A549 (cell line): ENCODE measurements at regions not wholly inside any gene's neighbourhood (a gene's known extent, or its start where the extent isn't known, plus 50 kb on each side); places are given as distances from the start of the nearest gene placed in this dataset.

Experiments
- BHLHE40 ChIP-seq: IDR thresholded peaks from 2 replicates; pipeline ENCODE4 v1.6.1; 2012; ENCODE audit warnings: low read depth, low read length, inconsistent platforms
- CHD2 ChIP-seq: fragments of 150-350 bp; IDR thresholded peaks from 2 replicates; pipeline ENCODE4 v1.6.1; 2014; ENCODE audit warnings: low read length; ENCODE audit not compliant: partially characterized antibody
- ELK1 ChIP-seq: fragments of 150-350 bp; IDR thresholded peaks from 2 replicates; pipeline ENCODE4 v1.6.1; 2014; ENCODE audit warnings: low read depth, mild to moderate bottlenecking, low read length
- EP300 ChIP-seq, 2 experiments: fragments of >200 bp; sonication (Bioruptor Twin); formaldehyde crosslinking; IDR thresholded peaks; 2 replicates in 1 of 2; 3 replicates in 1 of 2; pipeline ENCODE4 v1.6.1; 2016 to 2017
- HDAC2 ChIP-seq: fragments of 200-600 bp; sonication (generic); IDR thresholded peaks from 2 replicates; pipeline ENCODE4 v1.6.1; 2016
- MAX ChIP-seq: IDR thresholded peaks from 2 replicates; pipeline ENCODE4 v1.6.1; 2012
- MAZ ChIP-seq: fragments of 150-350 bp; IDR thresholded peaks from 2 replicates; pipeline ENCODE4 v1.6.1; 2014; ENCODE audit warnings: antibody characterized with exemption, low read depth, low read length, borderline replicate concordance
- NR3C1 ChIP-seq: fragments of >200 bp; sonication (Bioruptor Twin); formaldehyde crosslinking; IDR thresholded peaks from 3 replicates; pipeline ENCODE4 v1.6.1; 2017
- POLR2A ChIP-seq: IDR thresholded peaks from 2 replicates; pipeline ENCODE4 v1.6.1; 2012; ENCODE audit warnings: mild to moderate bottlenecking, low read length
- SMC3 ChIP-seq: fragments of >200 bp; sonication (Bioruptor Twin); formaldehyde crosslinking; IDR thresholded peaks from 3 replicates; pipeline ENCODE4 v1.6.1; 2018; ENCODE audit warnings: inconsistent platforms
- TP53 ChIP-seq: fragments of 250-450 bp; sonication (Bioruptor Pico); IDR thresholded peaks from 2 replicates; pipeline ENCODE4 v1.5.0; 2021; ENCODE audit warnings: mild to moderate bottlenecking, moderate library complexity
- TF ChIP-seq, protein P1 (sequence below): fragments of >200 bp; sonication (Bioruptor Twin); formaldehyde crosslinking; IDR thresholded peaks from 3 replicates; pipeline ENCODE4 v1.5.1; 2016
- TF ChIP-seq, protein P2 (sequence below): fragments of 250-450 bp; sonication (Bioruptor Pico); IDR thresholded peaks from 2 replicates; pipeline ENCODE4 v1.5.0; 2021; ENCODE audit warnings: mild to moderate bottlenecking, moderate library complexity, borderline replicate concordance

- no peak for TF ChIP-seq TP53 (CRISPR knock-in tag)
- TF ChIP-seq EP300 (IDR thresholded peaks at IDR 0.05): no peak
- TF ChIP-seq ELK1: no peak
- TF ChIP-seq, protein P1, sequence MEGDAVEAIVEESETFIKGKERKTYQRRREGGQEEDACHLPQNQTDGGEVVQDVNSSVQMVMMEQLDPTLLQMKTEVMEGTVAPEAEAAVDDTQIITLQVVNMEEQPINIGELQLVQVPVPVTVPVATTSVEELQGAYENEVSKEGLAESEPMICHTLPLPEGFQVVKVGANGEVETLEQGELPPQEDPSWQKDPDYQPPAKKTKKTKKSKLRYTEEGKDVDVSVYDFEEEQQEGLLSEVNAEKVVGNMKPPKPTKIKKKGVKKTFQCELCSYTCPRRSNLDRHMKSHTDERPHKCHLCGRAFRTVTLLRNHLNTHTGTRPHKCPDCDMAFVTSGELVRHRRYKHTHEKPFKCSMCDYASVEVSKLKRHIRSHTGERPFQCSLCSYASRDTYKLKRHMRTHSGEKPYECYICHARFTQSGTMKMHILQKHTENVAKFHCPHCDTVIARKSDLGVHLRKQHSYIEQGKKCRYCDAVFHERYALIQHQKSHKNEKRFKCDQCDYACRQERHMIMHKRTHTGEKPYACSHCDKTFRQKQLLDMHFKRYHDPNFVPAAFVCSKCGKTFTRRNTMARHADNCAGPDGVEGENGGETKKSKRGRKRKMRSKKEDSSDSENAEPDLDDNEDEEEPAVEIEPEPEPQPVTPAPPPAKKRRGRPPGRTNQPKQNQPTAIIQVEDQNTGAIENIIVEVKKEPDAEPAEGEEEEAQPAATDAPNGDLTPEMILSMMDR: no peak
- TF ChIP-seq BHLHE40: no peak
- no peak for TF ChIP-seq NR3C1
- no peak for TF ChIP-seq MAZ
- TF ChIP-seq SMC3: no peak
- no peak for TF ChIP-seq POLR2A
- no peak for TF ChIP-seq CHD2
- no peak for TF ChIP-seq MAX
- TF ChIP-seq, protein P2, sequence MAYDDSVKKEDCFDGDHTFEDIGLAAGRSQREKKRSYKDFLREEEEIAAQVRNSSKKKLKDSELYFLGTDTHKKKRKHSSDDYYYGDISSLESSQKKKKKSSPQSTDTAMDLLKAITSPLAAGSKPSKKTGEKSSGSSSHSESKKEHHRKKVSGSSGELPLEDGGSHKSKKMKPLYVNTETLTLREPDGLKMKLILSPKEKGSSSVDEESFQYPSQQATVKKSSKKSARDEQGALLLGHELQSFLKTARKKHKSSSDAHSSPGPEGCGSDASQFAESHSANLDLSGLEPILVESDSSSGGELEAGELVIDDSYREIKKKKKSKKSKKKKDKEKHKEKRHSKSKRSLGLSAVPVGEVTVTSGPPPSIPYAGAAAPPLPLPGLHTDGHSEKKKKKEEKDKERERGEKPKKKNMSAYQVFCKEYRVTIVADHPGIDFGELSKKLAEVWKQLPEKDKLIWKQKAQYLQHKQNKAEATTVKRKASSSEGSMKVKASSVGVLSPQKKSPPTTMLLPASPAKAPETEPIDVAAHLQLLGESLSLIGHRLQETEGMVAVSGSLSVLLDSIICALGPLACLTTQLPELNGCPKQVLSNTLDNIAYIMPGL (CRISPR knock-in tag): no peak
- TF ChIP-seq HDAC2: no peak
Measured at GRCh38 chr7:114153700-114154099, 234.9 kb upstream of the PPP1R3A start.
